ENCODE measurements at regions not wholly inside any gene's neighbourhood (a gene's known extent, or its start where the extent isn't known, plus 50 kb on each side); places are given as distances from the start of the nearest gene placed in this dataset.

- no peak for DNase-seq
- WGBS, 2 donors, result 83 to 90% methylated on average over 2 of the region's 2 CpGs
These were observed 628.4 kb upstream of the ALCAM start for GRCh38 chr3:104738271-104738670.

GRCh38 chr3:104740874-104741379 lies 625.8 kb upstream of the ALCAM start:
- H3K36me3 ChIP-seq, result no peaks in the 10 kb centered on the region
- H3K27ac ChIP-seq, result no peak overlapping the region
- DNase-seq, result no peak
- intact Hi-C loops (cut with DNase I), result no loop called here
- H3K4me1 ChIP-seq, result no peaks in the 10 kb centered on the region
- H3K27me3 ChIP-seq, result no peaks in the 10 kb centered on the region
- WGBS, 2 donors, result 75 to 84% methylated on average over 3 of the region's 3 CpGs
- no peaks in the 10 kb centered on the region for H3K9me3 ChIP-seq
- no peak overlapping the region for H3K4me3 ChIP-seq
- TF ChIP-seq, protein P1, sequence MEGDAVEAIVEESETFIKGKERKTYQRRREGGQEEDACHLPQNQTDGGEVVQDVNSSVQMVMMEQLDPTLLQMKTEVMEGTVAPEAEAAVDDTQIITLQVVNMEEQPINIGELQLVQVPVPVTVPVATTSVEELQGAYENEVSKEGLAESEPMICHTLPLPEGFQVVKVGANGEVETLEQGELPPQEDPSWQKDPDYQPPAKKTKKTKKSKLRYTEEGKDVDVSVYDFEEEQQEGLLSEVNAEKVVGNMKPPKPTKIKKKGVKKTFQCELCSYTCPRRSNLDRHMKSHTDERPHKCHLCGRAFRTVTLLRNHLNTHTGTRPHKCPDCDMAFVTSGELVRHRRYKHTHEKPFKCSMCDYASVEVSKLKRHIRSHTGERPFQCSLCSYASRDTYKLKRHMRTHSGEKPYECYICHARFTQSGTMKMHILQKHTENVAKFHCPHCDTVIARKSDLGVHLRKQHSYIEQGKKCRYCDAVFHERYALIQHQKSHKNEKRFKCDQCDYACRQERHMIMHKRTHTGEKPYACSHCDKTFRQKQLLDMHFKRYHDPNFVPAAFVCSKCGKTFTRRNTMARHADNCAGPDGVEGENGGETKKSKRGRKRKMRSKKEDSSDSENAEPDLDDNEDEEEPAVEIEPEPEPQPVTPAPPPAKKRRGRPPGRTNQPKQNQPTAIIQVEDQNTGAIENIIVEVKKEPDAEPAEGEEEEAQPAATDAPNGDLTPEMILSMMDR (IDR thresholded peaks at IDR 0.05), result no peak

More at GRCh38 chr3:104738271-104738670, 628.4 kb upstream of the ALCAM start:
- H3K4me3 ChIP-seq, result no peak overlapping the region
- no peaks in the 10 kb centered on the region for H3K27me3 ChIP-seq
- H3K27ac ChIP-seq, result no peak overlapping the region
- H3K4me1 ChIP-seq, result no peaks in the 10 kb centered on the region
- H3K9me3 ChIP-seq, result no peaks in the 10 kb centered on the region
- no peak for TF ChIP-seq EP300 (IDR thresholded peaks at IDR 0.05)
- TF ChIP-seq, protein P1 (IDR thresholded peaks at IDR 0.05), result no peak
- no peak for TF ChIP-seq POLR2A (IDR thresholded peaks at IDR 0.05)
- no peak for TF ChIP-seq POLR2AphosphoS5 (IDR thresholded peaks at IDR 0.05)
- H3K36me3 ChIP-seq, result no peaks in the 10 kb centered on the region
- intact Hi-C loops (cut with DNase I), result no loop called here

GRCh38 chr3:104742044-104742443 lies 624.7 kb upstream of the ALCAM start:
- Histone ChIP-seq H3K9me3 (no peaks in the 10 kb centered on the region), H3K4me3 (no peak overlapping the region), H3K36me3 (no peaks in the 10 kb centered on the region), H3K4me1 (no peaks in the 10 kb centered on the region), H3K27ac (no peak overlapping the region), H3K27me3 (no peaks in the 10 kb centered on the region)
- WGBS, 2 donors, result 59 to 85% methylated on average over 2 of the region's 2 CpGs
- TF ChIP-seq POLR2AphosphoS5 (IDR thresholded peaks at IDR 0.05) (no peak), EP300 (IDR thresholded peaks at IDR 0.05) (no peak), POLR2A (IDR thresholded peaks at IDR 0.05) (no peak)
- TF ChIP-seq, protein P1 (IDR thresholded peaks at IDR 0.05), result no peak
- no peak for DNase-seq
- intact Hi-C loops (cut with DNase I), result no loop called here

DNA sequence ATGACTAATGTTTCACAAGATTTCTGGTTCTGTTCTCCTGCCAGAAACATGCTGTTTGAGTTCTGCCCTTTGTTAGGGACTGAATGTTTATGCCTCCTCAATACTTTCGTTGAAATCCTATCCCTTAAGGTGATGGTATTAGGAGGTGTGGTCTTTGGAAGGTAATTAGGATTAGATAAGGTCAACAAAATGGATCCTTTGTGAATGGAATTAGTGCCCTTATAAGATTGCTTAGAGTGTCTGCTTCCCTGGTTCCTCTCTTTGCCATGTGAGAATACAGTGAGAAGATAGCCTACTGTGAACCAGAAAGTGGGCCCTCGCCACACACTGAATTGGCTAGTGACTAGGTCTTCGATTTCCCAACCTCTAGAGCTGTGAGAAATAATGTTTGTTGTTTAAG lies 621.4 kb upstream of the ALCAM start:
- Histone ChIP-seq H3K27me3 (no peaks in the 10 kb centered on the region), H3K36me3 (no peaks in the 10 kb centered on the region), H3K4me3 (no peak overlapping the region), H3K9me3 (no peaks in the 10 kb centered on the region), H3K27ac (no peak overlapping the region), H3K4me1 (no peaks in the 10 kb centered on the region)
- TF ChIP-seq EP300 (IDR thresholded peaks at IDR 0.05) (no peak), POLR2A (IDR thresholded peaks at IDR 0.05) (no peak), POLR2AphosphoS5 (IDR thresholded peaks at IDR 0.05) (no peak)
- TF ChIP-seq, protein P1 (IDR thresholded peaks at IDR 0.05), result no peak
- WGBS, 2 donors, result 58 to 60% methylated on average over 3 of the region's 3 CpGs
- intact Hi-C loops (cut with DNase I), result no loop called here
- DNase-seq, result no peak

GRCh38 chr3:104746056-104746455 lies 620.7 kb upstream of the ALCAM start:
- H3K4me1 ChIP-seq, result no peaks in the 10 kb centered on the region
- TF ChIP-seq POLR2A (IDR thresholded peaks at IDR 0.05), result no peak
- no peak for TF ChIP-seq POLR2AphosphoS5 (IDR thresholded peaks at IDR 0.05)
- TF ChIP-seq, protein P1 (IDR thresholded peaks at IDR 0.05), result no peak
- no peak for TF ChIP-seq EP300 (IDR thresholded peaks at IDR 0.05)
- no peak overlapping the region for H3K4me3 ChIP-seq
- no peaks in the 10 kb centered on the region for H3K27me3 ChIP-seq
- intact Hi-C loops (cut with DNase I), result no loop called here
- H3K36me3 ChIP-seq, result no peaks in the 10 kb centered on the region
- H3K9me3 ChIP-seq, result no peaks in the 10 kb centered on the region
- no peak overlapping the region for H3K27ac ChIP-seq
- DNase-seq, result no peak

Measured in sigmoid colon (tissue), 6 donors.